Adrenal gland (tissue), 9 donors: ENCODE measurements at regions not wholly inside any gene's neighbourhood (a gene's known extent, or its start where the extent isn't known, plus 50 kb on each side); places are given as distances from the start of the nearest gene placed in this dataset.

Experiments
- DNase-seq, 7 donors: peaks; one replicate each; pipeline ENCODE4 v3.0.0-alpha.2; 2019 to 2020
- H3K27ac ChIP-seq, 5 donors: fragments of 200-600 bp; sonication (generic) in 4 of 5; 1 replicate in 3 of 5; 2 replicates in 2 of 5; pipeline versions ENCODE4 v1.5.1 to v1.8.0; 2016 to 2020; ENCODE audit warnings: mild to moderate bottlenecking in 1 of 5
- H3K27me3 ChIP-seq: fragments of 200-600 bp; 2 replicates; pipeline ENCODE4 v1.8.0; 2021
- H3K36me3 ChIP-seq, 2 donors: fragments of 200-600 bp; replicated peaks in 1 of 2; 1 replicate in 1 of 2; 2 replicates in 1 of 2; pipeline versions ENCODE4 v1.5.1 to v1.8.0; 2018 to 2022
- H3K4me1 ChIP-seq, 2 donors: fragments of 200-600 bp; replicated peaks in 1 of 2; 1 replicate in 1 of 2; 2 replicates in 1 of 2; pipeline versions ENCODE4 v1.5.1 to v1.8.0; 2018 to 2021
- H3K4me3 ChIP-seq, 4 donors: fragments of 200-600 bp; sonication (generic) in 3 of 4; one replicate each; pipeline ENCODE4 v1.5.1; 2016 to 2018
- H3K9me3 ChIP-seq, 3 donors: fragments of 200-600 bp; sonication (generic) in 1 of 3; replicated peaks in 1 of 3; 1 replicate in 2 of 3; 2 replicates in 1 of 3; pipeline versions ENCODE4 v1.5.1 to v1.8.0; 2016 to 2021
- POLR2A ChIP-seq, 2 donors: fragments of 450-650 bp; IDR thresholded peaks; one replicate each; pipeline ENCODE4 v1.6.1; 2017; ENCODE audit warnings: antibody characterized with exemption in 2 of 2, mild to moderate bottlenecking in 2 of 2, moderate library complexity in 1 of 2
- WGBS, 4 donors: extraction: QIAGEN DNeasy Blood & Tissue Kit in 2 of 4; methylation state at CpG; one replicate each; pipeline versions ENCODE4 v1.1.5 to v1.1.7; 2013 to 2017; 5-methylcytosine and 5-hydroxymethylcytosine counted together
- intact Hi-C, 2 donors: fragments of 100-400 bp; cut with DNase I; formaldehyde crosslinking; loops; one replicate each; pipeline versions ENCODE4 v1.14.1 to v1.15.0; 2022 to 2023
- TF ChIP-seq, protein P1 (sequence below), 6 experiments: fragments of 450-650 bp in 4 of 6; fragments of 200-600 bp in 2 of 6; sonication (generic) in 1 of 6; IDR thresholded peaks; 1 replicate in 5 of 6; 2 replicates in 1 of 6; pipeline versions ENCODE4 v1.5.1 to v1.8.0; 2016 to 2021; ENCODE audit warnings: antibody characterized with exemption in 6 of 6, mild to moderate bottlenecking in 2 of 6, moderate library complexity in 1 of 6
- donor health status: healthy with polysubstance abuse.
- donor health status: Bipolar disorder and iron deficiency.
- donor health status: DM: yes; HTN: yes; CAD: no.
- donor health status: DM: no; HTN: no; CAD: no.
- donor health status: DM: no; HTN: no; CAD: no.

DNA sequence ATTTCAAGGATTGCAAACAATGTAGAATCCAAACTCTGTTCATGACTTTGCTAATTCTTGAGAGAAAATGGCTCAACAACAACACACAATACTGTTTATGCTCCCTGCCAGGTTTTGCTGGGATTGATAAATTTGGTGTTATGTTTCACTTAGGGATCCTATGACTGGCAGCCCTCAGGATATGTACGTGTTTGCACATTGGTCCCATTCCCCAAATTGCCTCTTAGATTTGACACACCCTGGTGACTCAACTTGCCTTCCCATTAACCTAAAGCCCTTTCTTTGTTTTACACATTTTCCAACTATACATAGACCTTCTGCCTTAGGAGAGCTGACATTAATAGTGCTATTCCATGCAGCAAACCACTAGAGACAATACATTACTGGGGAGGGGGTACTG lies 809.4 kb upstream of the AMELY start:
- no peak for TF ChIP-seq POLR2A (IDR thresholded peaks at IDR 0.05)
- TF ChIP-seq, protein P1, sequence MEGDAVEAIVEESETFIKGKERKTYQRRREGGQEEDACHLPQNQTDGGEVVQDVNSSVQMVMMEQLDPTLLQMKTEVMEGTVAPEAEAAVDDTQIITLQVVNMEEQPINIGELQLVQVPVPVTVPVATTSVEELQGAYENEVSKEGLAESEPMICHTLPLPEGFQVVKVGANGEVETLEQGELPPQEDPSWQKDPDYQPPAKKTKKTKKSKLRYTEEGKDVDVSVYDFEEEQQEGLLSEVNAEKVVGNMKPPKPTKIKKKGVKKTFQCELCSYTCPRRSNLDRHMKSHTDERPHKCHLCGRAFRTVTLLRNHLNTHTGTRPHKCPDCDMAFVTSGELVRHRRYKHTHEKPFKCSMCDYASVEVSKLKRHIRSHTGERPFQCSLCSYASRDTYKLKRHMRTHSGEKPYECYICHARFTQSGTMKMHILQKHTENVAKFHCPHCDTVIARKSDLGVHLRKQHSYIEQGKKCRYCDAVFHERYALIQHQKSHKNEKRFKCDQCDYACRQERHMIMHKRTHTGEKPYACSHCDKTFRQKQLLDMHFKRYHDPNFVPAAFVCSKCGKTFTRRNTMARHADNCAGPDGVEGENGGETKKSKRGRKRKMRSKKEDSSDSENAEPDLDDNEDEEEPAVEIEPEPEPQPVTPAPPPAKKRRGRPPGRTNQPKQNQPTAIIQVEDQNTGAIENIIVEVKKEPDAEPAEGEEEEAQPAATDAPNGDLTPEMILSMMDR (IDR thresholded peaks at IDR 0.05), result no peak
- H3K4me3 ChIP-seq, result no peak overlapping the region
- no peaks in the 10 kb centered on the region for H3K27me3 ChIP-seq
- H3K9me3 ChIP-seq, result no peaks in the 10 kb centered on the region
- no peaks in the 10 kb centered on the region for H3K4me1 ChIP-seq
- no peak for DNase-seq
- H3K27ac ChIP-seq, result no peak overlapping the region
- no peaks in the 10 kb centered on the region for H3K36me3 ChIP-seq
- intact Hi-C loops, result no loop called here
- 90 to 96% methylated on average over 1 of the region's 1 CpG; no CpG with 5 or more reads in 2 of the 4 donors for WGBS, 4 donors

- H3K27ac ChIP-seq, result no peak overlapping the region
- H3K36me3 ChIP-seq, result no peaks in the 10 kb centered on the region
- TF ChIP-seq POLR2A (IDR thresholded peaks at IDR 0.05), result no peak
- TF ChIP-seq, protein P1 (IDR thresholded peaks at IDR 0.05), result no peak
- H3K9me3 ChIP-seq, result no peaks in the 10 kb centered on the region
- H3K4me1 ChIP-seq, result no peaks in the 10 kb centered on the region
- no peaks in the 10 kb centered on the region for H3K27me3 ChIP-seq
- intact Hi-C loops, result no loop called here
- WGBS, 4 donors, result 4 to 20% methylated on average over 2 of the region's 2 CpGs; no CpG with 5 or more reads in 2 of the 4 donors
- DNase-seq, result peak in 2 of 7 donors; percentile 79 to 84
- no peak overlapping the region for H3K4me3 ChIP-seq
Measured at GRCh38 chrY:7719271-7719670, 807.7 kb upstream of the AMELY start.

GRCh38 chrY:7718626-7719025 lies 807.1 kb upstream of the AMELY start:
- Histone ChIP-seq H3K9me3 (no peaks in the 10 kb centered on the region), H3K4me3 (no peak overlapping the region), H3K36me3 (no peaks in the 10 kb centered on the region), H3K27ac (no peak overlapping the region), H3K27me3 (no peaks in the 10 kb centered on the region), H3K4me1 (no peaks in the 10 kb centered on the region)
- TF ChIP-seq POLR2A (IDR thresholded peaks at IDR 0.05), result no peak
- TF ChIP-seq, protein P1 (IDR thresholded peaks at IDR 0.05), result no peak
- no peak for DNase-seq
- 75 to 89% methylated on average over 3 of the region's 3 CpGs; no CpG with 5 or more reads in 2 of the 4 donors for WGBS, 4 donors
- intact Hi-C loops, result no loop called here

DNA sequence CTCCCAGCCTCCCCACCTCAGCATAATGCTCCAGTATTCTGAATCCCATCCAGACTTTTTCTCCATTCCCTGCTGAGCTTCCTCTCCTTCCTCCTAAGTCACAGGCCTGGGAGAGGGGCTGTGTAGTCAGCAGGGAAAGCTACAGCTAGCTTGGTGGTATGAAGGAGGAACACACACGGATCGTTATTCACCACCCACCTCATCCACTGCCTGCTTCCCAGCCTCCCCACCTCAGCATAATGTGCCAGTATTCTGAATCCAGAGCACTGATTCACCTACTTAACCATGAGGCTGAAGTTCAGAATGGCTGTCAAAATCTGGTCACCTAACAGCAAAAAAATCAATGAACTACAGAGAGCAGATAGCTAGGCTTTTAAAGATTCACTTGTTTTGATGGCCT lies 806.6 kb upstream of the AMELY start:
- no peaks in the 10 kb centered on the region for H3K36me3 ChIP-seq
- H3K27me3 ChIP-seq, result no peaks in the 10 kb centered on the region
- no peak for DNase-seq
- TF ChIP-seq, protein P1 (IDR thresholded peaks at IDR 0.05), result no peak
- TF ChIP-seq POLR2A (IDR thresholded peaks at IDR 0.05), result no peak
- H3K27ac ChIP-seq, result no peak overlapping the region
- H3K9me3 ChIP-seq, result no peaks in the 10 kb centered on the region
- H3K4me3 ChIP-seq, result no peak overlapping the region
- intact Hi-C loops, result no loop called here
- no peaks in the 10 kb centered on the region for H3K4me1 ChIP-seq
- 80 to 88% methylated on average over 2 of the region's 2 CpGs; no CpG with 5 or more reads in 2 of the 4 donors for WGBS, 4 donors
